Sigmoid colon (tissue), 4 donors: ENCODE measurements at regions not wholly inside any gene's neighbourhood (a gene's known extent, or its start where the extent isn't known, plus 50 kb on each side); places are given as distances from the start of the nearest gene placed in this dataset.

Source experiments
- CTCF ChIP-seq, 4 experiments: fragments of 450-650 bp in 3 of 4; fragments of 200-600 bp in 1 of 4; IDR thresholded peaks; one replicate each; pipeline ENCODE4 v1.5.1; 2016 to 2019; ENCODE audit warnings: antibody characterized with exemption in 4 of 4, mild to moderate bottlenecking in 3 of 4, moderate library complexity in 2 of 4
- EP300 ChIP-seq, 4 donors: sonication (generic); formaldehyde crosslinking; IDR thresholded peaks; one replicate each; pipeline ENCODE4 v1.6.1; 2017; ENCODE audit warnings: antibody characterized with exemption in 4 of 4
- POLR2A ChIP-seq, 2 donors: fragments of 450-650 bp; IDR thresholded peaks; one replicate each; pipeline ENCODE4 v1.6.1; 2016; ENCODE audit warnings: antibody characterized with exemption in 2 of 2, mild to moderate bottlenecking in 2 of 2, moderate library complexity in 2 of 2
- POLR2AphosphoS5 ChIP-seq, 4 donors: sonication (generic); formaldehyde crosslinking; IDR thresholded peaks; one replicate each; pipeline ENCODE4 v1.6.1; 2017; ENCODE audit warnings: antibody characterized with exemption in 4 of 4

- TF ChIP-seq CTCF (IDR thresholded peaks at IDR 0.05) (no peak), POLR2AphosphoS5 (IDR thresholded peaks at IDR 0.05) (no peak), POLR2A (IDR thresholded peaks at IDR 0.05) (no peak), EP300 (IDR thresholded peaks at IDR 0.05) (no peak)
Measured at GRCh38 chr18:43539862-43540261, 262.6 kb upstream of the SYT4 start.
